Cardiac fibroblast (primary cell): ENCODE measurements at regions not wholly inside any gene's neighbourhood (a gene's known extent, or its start where the extent isn't known, plus 50 kb on each side); places are given as distances from the start of the nearest gene placed in this dataset.

Experiments
- DNase-seq, 2 donors: peaks; one replicate each; pipeline versions ENCODE4 v3.0.0 to v3.0.0-alpha.2; 2010; ENCODE audit warnings: low read depth in 2 of 2
- H3K4me3 ChIP-seq, 2 donors: replicated peaks in 1 of 2; 1 replicate in 1 of 2; 2 replicates in 1 of 2; pipeline ENCODE4 v1.5.1; 2011; ENCODE audit warnings: low read depth in 2 of 2, low read length in 2 of 2, mild to moderate bottlenecking in 2 of 2, moderate library complexity in 1 of 2
- TF ChIP-seq, protein P1 (sequence below): IDR thresholded peaks from one replicate; pipeline ENCODE4 v1.5.1; 2011; ENCODE audit warnings: low read depth, mild to moderate bottlenecking, low read length, inconsistent platforms

GRCh38 chr3:36206956-36207580 is 173.2 kb upstream of the STAC start:
- DNase-seq = no peak
- H3K4me3 ChIP-seq = no peak overlapping the region
- TF ChIP-seq, protein P1, sequence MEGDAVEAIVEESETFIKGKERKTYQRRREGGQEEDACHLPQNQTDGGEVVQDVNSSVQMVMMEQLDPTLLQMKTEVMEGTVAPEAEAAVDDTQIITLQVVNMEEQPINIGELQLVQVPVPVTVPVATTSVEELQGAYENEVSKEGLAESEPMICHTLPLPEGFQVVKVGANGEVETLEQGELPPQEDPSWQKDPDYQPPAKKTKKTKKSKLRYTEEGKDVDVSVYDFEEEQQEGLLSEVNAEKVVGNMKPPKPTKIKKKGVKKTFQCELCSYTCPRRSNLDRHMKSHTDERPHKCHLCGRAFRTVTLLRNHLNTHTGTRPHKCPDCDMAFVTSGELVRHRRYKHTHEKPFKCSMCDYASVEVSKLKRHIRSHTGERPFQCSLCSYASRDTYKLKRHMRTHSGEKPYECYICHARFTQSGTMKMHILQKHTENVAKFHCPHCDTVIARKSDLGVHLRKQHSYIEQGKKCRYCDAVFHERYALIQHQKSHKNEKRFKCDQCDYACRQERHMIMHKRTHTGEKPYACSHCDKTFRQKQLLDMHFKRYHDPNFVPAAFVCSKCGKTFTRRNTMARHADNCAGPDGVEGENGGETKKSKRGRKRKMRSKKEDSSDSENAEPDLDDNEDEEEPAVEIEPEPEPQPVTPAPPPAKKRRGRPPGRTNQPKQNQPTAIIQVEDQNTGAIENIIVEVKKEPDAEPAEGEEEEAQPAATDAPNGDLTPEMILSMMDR = no peak

DNA sequence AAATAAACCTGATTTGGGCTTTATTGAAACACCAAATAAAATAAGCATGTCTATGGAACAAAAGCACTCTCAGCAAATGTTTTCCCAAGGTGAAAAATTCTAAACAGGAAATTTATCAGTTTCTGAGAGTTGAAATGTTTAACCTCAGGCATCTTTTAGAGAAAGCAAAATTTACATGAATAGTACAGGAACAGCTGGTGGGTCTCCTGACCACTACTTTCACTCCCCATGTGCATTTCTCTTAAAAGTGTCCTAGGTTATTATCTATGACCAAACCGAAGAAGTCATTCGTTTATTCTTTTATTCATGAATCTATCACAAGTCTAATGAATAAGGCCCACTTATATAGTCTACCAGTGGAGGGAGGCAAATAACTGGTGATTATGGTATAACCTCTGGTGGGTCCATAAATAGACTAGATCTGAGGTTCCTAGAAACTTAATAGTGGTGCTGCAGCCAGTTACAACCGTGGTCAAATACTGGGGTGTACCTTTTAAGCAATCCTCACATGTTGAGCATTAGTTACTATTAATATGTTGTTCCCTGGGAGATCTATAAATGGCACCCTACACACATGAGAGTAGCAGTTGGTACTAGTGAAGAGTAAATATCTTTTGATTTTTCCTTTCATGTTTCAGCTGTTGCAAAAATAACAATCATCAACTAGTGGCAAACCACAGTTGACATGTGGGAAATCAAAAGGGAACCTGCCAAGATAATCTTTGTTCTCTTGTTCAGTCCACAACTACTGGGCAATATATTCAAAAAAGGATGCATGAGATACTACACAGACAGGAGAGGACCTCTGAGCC is 169.3 kb upstream of the STAC start:
- TF ChIP-seq, protein P1 = no peak
- H3K4me3 ChIP-seq = no peak overlapping the region
- DNase-seq = no peak

DNA sequence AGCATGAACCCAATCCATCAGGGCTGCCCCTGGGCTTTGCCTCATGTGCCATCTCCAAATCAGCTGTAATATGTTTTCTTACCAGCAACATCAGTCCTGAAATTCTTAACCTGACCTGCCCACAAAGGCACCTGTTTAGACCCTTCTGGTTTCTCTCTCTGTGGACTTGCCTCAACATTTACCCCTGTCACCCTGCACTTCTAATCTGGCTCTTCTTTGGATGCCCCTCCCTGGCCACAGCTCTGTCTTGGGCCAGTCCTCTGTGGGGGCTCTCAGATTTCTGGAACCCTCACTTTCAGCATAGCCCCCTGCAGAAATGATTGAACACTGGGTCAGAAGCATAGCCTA is 168.7 kb upstream of the STAC start:
- DNase-seq = no peak
- TF ChIP-seq, protein P1 = no peak
- no peak overlapping the region for H3K4me3 ChIP-seq

- peak; percentile 39 to 45 for DNase-seq
- TF ChIP-seq, protein P1 = no peak
- H3K4me3 ChIP-seq = no peak overlapping the region
Measured at GRCh38 chr3:36212251-36212650, 168.1 kb upstream of the STAC start.

DNA sequence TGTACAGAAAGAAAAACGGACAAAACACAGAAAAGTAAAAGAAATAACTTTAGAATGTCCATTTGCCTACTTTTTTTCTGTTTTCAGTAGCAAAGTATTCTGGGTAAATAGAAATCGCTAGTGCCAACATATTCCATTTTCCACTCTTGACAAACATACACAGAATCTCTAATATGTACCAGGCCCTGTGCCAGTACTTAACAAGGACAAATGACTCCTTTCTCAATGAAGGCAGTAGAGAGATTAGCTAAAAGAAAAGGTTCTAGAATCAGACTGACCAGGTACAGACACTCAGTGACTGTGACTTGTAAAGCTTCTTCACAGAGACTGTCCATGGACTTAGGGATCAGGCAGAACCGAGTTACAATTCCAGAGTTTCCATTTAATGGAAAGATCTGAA is 165.8 kb upstream of the STAC start:
- no peak for DNase-seq
- TF ChIP-seq, protein P1 = no peak
- H3K4me3 ChIP-seq = no peak overlapping the region

DNA sequence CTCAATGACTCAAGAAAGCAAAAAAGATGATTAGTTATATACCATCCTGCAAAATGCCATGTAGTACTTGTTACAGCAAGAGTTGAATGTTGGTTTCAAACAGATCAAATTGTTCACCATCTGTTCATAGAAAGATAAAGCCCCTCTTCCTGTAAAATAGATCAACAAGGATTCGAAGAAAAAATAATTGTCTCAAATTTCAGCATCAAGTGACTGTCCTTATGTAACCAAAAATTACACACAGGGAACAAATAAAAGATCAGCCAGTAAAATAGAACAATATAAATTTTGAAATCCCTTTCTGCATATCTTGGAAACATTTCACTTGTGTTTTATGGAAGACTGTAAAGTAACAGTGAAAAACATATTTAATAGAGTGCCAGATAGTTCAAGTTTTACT is 165.1 kb upstream of the STAC start:
- H3K4me3 ChIP-seq = no peak overlapping the region
- no peak for DNase-seq
- TF ChIP-seq, protein P1 = no peak
